GM19467 (cell line): ENCODE measurements at regions not wholly inside any gene's neighbourhood (a gene's known extent, or its start where the extent isn't known, plus 50 kb on each side); places are given as distances from the start of the nearest gene placed in this dataset.
"Not testable (repeated sequence)": the region's sequence is repeated elsewhere in the genome, so short reads cannot be mapped to it uniquely, and the experiment has no call there.

Experiments used
- ATAC-seq: cut with Tn5 transposase; IDR thresholded peaks from one replicate; pipeline ENCODE4 v1.9.1; 2021; ENCODE audit warnings: mild to moderate bottlenecking, moderate library complexity; ENCODE audit not compliant: unreplicated experiment

DNA sequence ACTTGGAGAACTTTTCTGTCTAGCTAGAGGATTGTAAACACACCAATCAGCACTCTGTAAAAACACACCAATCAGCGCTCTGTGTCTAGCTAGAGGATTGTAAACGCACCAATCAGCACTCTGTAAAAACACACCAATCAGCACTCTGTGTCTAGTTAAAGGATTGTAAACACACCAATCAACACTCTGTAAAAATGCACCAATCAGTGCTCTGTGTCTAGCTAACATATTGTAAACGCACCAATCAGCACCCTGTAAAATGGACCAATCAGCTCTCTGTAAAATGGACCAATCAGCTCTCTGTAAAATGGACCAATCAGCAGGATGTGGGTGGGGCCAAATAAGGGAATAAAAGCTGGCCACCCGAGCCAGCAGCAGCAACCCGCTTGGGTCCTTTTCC lies 91.1 kb upstream of the KRAS start:
- ATAC-seq: not testable (repeated sequence)

DNA sequence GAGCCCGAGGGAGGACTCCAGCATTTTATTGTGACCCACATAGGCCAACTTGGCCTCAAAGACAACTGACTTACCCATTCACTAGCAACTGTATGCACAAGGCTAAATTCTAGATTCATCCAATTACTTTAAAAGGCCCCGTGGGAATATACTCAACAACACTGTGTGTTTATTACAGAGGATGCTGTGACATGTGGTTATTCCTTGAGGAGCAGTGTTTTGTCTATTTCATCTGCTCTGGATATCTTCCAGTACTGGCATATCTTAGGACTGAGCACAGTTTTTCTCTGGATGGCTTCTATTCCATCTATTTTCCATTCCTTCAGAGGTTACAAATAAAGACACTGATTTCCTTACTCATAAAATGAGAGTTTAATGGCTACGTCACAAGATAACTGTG lies 87.2 kb upstream of the KRAS start:
- ATAC-seq: no peak

DNA sequence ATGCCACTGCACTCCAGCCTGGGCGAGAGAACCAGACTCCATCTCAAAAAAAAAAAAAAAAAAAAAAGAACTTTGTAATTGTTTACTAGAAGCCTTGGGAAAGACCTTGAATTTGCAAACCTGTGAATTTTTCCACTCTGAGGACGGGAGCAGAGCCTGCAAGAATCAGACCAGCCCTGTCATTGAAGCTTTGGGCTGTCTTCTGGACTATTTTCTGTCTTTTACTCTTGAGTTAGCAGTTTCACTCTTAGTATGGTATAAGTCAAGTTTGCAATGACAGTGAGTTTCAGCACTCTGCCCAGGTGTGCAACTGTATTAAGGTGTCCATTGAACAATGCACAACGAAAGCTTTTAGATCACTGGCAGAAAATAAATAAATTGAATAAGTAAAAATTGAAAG lies 81.4 kb upstream of the KRAS start:
- ATAC-seq: peak; percentile 80

DNA sequence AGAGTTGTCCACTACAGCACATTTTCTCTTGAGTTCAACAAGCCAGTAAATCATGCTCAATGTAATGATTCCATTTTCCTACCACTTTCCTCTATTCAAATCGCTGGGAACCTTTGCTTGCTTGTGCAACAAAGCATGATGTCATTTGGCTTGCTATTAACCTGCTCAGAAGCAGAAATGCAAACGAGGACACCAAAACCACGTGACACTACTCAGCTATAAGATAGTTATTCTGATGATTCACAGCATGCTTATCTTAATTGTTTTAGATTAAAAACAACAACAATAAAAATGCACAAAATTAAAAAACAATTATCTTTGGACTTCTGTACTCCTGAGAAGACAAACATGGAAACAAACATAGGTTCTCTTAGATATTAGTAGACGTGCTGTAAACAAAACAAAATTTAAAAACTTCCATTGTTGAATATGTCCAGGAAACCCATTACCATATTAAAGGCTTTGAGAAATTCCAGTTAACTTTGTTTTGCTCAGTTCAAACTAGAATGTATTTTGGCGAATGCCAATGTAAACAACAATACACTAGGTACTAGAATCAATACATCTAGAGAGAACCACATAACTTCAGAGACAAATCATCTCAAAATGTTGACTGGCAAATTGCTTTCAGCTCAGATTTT lies 77.5 kb upstream of the KRAS start:
- no peak for ATAC-seq

DNA sequence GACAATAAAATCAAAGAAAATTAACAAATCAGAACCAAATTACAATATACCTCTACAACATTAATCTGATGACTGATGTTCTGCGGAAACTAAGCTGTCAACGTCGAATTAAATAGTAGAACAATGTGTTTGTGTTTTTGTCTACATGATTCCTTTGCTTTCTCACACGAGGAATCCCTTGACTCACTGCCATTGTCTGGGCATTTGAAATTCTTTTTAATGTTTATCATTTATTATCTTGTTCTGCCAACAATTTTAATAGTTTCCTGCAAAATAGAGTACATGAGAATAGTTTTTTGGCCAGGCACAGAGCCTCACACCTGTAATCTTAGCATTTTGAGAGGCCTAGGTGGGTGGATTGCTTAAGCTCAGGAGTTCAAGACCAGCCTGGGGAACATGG lies 76.6 kb upstream of the KRAS start:
- ATAC-seq: no peak

DNA sequence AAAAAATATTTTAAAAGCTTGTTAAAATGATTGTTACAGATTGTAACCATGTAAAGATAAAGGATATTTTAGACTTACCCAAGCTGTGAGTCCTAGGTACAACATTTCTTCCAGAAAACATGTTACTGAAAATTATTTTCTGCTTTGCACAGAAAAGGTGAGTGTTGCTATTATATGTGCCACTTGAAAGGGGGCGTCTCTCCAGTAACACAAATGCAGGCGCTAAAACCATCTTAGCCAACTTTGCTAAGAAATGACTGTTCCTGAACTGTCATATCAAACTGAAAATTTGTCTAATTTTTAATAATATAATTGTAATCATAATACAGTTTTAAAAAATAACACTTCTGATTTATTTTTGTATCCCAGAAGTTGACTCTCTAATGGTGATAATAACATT lies 75.6 kb upstream of the KRAS start:
- ATAC-seq: no peak

DNA sequence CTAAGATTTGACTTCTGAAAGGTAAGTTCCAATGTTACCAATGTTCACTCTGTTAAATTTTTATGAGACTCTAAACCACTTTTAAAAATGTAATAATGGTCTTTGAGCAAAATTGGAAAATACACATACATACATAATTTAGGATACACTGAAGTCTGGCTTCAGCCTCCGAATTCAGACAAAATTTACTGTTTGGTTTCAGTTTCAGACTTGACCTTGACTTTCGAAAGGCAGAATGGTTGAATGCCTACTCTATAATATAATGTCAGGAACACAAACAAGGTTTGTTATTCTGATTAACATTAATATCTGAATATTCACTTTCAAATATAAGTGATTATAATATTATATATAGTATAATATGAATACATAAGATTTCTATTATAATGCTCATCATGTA lies 74.1 kb upstream of the KRAS start:
- ATAC-seq: no peak

DNA sequence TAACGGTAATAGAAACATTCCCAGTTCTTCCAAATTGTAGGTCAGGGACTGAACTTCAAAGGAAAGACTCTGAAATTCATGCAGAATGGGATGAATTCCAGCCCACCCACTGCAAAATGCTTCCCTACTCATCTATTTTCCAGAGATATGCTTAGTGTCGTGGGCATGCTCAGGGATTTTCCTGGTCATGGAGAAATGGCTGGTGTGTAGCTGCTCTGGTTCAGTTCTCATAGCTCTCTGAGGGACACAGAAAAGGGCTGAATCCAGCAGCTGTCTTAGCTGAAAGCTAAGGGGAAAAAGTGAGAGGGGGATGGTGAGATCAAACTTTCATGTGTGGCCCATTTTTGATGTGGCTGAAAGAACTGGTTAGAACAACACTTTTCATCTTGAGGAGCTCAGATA lies 72.9 kb upstream of the KRAS start:
- no peak for ATAC-seq

DNA sequence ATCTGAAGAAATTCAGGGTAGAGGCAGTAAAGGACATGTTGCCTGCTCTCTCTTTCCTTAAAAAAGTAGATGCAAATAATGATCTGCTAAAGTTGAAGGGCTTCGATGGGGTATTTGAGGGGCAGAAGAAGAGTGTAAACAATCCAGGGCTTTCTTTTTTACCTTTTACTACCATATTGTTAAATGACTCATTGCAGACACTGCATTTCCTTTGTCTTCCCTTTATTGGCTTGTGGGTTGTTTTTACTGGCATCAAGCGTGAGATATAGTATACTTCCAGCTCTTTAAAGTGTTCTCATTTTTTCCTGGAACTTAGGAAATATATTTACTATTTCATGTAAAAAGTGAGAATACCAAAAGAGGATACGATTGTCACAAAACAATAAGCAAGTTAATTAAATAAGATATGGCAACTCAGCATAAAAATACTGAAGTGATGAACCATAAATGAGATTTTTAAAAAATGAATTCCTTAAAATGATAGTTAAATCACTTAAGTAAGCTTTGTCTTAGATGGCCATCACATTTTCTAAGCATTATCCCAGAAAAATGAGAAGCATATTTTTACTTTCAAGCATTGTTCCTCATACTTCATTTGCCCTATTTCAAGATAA lies 72.3 kb upstream of the KRAS start:
- no peak for ATAC-seq

DNA sequence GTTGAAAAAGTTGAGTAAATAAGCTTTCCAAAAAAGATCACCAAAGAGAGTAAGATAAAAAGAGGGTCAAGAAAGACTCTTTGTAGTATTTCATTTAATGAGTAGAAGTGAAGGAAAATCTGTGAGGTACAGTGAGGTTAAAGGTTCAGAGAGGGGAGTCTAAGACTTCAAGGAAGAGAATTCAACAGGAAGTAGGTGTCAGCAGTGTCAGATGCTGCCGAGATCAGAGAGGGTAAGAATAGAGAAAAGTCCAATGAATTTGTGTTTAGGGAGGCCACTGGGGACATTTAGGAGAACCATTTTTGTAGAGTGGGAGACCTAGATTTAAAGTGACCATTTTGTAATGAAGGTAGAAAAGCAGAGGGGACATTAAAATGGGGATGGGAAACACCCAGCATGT lies 71.6 kb upstream of the KRAS start:
- ATAC-seq: no peak

DNA sequence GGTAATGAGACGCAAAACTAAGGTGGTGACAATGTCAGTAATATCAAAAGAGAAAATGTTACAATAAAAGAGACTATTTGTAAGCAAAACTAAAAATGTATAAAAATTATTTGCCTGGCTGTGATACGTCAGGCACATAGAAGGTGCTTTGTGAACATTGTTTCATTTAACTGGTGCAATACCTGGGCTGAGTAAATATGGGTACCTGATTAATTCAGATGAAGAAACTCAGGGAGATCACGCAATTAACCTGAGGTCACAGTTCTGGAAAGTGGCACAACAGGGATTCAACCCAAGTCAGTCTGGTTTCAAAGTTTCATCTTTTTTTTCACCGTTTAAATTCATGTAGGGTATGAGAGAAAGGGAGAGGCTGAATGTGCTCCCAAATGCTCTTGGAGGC lies 71.0 kb upstream of the KRAS start:
- no peak for ATAC-seq

DNA sequence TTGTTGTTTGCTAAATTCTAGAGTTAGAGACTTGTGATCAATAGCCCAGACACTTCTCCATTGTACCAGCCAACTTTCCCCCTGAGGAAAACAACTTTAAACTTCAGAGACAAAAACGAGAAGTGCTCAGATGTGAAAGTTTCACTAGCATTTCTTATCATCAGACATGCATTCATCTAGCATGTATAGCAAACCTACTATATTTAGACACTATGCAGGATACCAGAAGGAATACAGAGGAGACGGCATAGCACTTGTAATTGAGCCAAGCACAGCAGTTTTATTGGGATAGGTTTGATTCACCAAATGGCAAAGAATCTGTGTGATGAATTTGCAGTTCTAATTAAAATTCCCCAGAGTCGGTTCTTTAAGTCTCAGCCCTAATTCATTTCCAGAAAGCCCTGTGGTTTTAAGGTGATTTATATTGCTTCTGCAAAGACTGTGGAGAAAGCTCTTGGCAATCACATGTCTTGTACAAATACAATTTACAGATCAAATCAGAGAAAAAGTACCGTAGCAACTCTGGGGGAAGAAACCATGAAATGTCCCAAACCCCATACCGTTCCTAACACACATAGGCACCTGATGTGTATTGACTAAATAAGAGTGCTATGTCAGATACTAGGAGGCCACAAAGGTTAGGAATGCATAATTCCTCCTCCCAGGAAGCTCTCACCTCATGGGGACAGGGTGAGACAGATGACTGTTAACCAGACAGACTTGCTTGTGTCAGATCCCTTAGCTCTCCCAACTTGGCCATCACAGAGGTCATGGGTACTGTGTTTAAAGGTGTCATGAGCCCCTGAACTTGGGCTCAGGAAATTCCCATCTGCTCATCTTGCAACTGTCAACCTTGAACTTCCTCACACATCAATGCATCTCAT lies 69.6 kb upstream of the KRAS start:
- ATAC-seq: peak; percentile 57

DNA sequence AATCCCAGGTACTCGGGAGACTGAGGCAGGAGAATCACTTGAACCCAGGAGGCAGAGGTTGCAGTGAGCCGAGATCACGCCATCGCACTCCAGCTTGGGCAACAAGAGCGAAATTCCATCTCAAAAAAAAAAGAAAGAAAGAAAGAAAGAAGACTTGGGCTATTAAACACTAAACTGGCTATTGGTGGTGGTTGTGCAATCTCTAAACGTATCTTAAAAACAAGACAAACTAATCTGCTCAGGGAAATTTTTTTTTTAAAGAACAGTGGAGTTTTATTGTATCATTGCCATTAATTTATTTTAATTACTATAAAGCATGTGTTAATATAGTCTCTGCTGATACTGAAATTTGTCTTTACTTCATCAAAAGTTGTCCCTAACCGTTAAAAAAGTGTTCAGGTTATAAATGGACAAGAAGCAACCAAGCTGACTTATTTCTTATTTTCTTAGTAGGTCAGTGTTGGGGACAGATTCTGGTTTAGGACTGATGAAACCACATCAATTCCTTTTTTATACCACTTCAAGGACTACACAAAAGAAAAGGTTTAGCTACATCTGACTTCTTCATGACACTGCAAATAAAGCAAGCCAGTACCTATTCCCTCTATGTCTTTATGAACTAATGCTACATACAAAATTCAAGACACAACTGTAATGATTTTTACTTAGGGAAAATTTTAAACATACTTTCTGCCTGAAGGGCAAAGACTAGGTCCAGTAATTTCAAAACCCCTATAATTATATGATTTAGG lies 68.7 kb upstream of the KRAS start:
- peak; percentile 19 for ATAC-seq

DNA sequence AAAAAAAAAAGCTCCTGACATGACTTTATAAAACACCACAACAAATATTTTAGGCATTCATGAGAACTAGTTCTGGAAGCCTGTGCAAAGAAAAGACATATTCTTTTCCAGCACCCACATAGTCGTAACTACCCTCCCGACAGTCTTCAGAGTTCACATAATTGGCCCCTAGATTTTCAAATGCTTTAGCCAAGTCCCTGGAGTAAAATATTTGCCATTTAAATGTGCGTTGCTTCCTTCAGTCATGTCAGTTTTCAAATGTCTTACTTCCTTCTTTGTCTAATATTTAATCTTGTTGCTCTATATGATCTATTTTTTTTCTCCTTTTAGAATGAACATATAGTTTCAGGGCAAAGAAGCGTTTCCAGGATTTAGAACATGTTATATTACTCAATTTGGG lies 66.8 kb upstream of the KRAS start:
- no peak for ATAC-seq

DNA sequence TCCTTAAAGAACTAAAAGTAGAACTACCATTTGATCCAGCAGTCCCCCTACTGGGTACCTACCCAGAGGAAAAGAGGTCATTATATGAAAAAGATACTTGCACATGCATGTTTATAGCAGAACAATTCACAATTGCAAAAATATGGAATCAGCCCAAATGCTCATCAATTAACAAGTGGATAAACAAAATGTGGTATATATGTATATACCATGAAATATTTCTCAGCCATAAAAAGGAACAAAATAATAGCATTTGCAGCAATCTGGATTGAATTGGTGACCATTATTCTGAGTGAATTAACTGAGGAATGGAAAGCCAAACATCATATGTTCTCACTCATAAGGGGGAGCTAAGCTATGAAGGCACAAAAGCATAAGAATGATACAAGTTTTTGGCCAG lies 64.7 kb upstream of the KRAS start:
- no peak for ATAC-seq

DNA sequence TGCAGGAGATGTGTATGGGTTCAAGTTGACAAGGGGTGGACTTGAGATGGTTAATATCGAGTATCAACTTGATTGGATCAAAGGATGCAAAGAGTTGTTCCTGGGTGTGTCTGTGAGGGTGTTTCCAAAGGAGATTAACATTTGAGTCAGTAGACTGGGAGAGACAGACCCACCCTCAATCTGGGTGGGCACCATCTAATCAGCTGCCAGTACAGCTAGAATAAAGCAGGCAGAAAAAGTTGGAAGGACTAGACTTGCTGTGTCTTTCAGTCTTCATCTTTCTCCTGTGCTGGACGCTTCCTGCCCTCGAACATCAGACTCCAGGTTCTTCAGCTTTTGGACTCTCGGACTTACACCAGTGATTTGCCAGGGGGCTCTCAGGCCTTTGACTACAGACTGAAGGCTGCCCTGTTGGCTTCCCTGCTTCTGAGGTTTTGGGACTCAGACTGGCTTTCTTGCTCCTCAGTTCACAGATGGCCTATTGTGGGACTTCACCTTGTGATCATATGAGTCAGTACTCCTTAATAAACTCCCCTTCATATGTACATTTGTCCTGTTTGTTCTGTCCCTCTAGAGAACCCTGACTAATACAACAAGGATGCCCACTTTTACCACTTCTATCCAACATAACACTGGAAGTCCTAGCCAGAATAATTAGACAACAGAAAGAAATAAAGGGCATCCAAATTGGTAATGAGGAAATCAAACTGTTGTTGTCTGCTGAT lies 62.7 kb upstream of the KRAS start:
- not testable (repeated sequence) for ATAC-seq

DNA sequence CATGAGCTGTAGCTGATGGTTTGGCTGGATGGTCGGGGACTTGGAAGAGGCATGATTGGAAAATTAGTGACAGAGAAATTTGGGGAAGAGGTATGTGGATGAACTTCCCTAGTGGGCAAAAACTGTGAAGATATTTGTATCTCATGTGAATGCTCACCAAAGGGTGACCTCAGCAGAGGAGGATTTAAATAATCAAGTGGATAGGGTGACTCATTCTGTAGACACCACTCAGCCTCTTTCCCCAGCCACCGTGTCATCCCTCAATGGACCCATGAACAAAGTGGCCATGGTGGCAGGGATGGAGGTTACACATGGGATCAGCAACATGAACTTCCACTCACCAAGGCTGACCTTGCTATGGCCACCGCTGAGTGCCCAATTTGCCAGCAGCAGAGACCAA lies 60.8 kb upstream of the KRAS start:
- ATAC-seq: no peak

DNA sequence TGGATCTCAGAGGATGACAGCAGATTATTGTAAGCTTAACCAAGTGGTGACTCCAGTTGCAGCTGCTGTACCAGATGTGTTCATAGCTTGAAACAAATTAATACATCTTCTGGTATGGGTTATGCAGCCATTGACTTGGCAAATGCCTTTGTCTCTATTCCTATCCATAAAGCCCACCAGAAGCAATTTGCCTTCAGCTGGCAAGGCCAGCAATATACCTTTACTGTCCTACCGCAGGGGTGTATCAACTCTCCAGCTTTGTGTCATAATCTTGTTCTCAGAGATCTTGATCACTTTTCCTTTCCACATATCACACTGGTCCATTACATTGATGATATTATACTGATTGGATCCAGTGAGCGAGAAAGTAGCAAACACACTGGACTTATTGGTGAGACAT lies 59.3 kb upstream of the KRAS start:
- not testable (repeated sequence) for ATAC-seq

DNA sequence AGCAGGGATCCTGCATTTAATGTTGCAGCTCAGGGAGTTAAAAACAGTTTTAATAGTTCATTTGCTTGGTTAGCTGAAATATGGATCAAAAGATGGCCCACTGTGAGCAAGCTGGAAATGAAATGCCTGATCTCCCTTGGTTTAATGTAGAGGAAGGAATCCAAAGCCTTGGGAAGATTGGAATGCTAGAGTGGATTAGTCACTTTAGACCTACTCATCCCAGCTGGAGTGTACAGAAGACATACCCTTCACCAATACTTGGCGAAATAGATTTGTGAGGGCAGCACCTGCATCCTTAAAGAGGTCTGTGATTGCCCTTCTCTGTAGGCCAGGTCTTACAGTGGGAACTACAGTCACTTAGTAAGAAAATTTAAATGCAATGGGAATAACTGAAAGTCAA lies 58.0 kb upstream of the KRAS start:
- ATAC-seq: no peak

DNA sequence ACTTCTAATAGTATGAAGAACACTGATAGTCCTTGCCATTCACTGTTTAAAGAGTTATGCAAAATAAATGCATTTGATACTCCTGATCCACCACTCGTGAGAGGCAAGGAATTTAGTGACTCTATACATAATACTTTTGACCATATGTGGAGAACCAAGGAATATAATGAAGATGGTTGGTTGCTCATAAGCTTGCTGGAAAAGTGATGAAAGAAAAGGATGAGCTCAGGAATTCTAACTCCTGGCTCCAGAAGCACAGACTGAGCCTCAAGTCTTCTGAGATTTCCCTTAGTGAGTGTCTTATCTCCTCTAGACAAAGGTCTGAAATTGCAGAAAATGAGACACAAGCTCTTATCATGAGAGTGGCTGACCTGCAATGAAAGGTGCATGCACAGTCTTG lies 57.1 kb upstream of the KRAS start:
- no peak for ATAC-seq

DNA sequence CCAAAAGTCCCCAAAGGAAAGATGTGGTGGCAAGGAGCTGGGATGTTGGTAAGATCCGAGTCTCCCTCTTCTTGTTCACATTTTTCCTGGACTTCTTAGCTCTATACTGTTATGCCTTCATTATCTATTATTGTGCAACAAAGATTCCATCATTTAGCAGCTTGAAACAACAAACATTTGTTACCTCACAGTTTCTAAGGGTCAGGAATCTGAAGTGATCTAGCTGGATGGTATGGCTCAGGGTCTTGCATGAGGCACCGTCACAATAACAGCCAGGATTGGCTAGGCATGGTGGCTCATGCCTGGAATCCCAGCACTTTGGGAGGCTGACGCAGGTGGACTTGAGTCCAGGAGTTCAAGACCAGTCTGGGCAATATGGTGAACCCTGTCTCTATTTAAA lies 51.1 kb upstream of the KRAS start:
- ATAC-seq: no peak
